ENCODE measurements at regions not wholly inside any gene's neighbourhood (a gene's known extent, or its start where the extent isn't known, plus 50 kb on each side); places are given as distances from the start of the nearest gene placed in this dataset.
"Not testable (repeated sequence)": the region's sequence is repeated elsewhere in the genome, so short reads cannot be mapped to it uniquely, and the experiment has no call there.

- in situ Hi-C loops (cut with MboI; ENCODE audit: low pct_unique_long_range_greater_than_20kb, low sequenced_read_pairs), result no loop called here
- no peak for DNase-seq
Measured at GRCh38 chr10:30176776-30177533, 117.6 kb upstream of the JCAD start.

- in situ Hi-C loops (cut with MboI; ENCODE audit: low pct_unique_long_range_greater_than_20kb, low sequenced_read_pairs), result no loop called here
- no peak for DNase-seq
Measured at GRCh38 chr10:30176182-30176581, 116.8 kb upstream of the JCAD start.

GRCh38 chr10:30172673-30173072 is 113.3 kb upstream of the JCAD start:
- no peak for DNase-seq

GRCh38 chr10:30172091-30172490 is 112.7 kb upstream of the JCAD start:
- DNase-seq, result no peak
- in situ Hi-C loops (cut with MboI; ENCODE audit: low pct_unique_long_range_greater_than_20kb, low sequenced_read_pairs), result no loop called here

More at GRCh38 chr10:30172673-30173072, 113.3 kb upstream of the JCAD start:
- in situ Hi-C loops (cut with MboI; ENCODE audit: low pct_unique_long_range_greater_than_20kb, low sequenced_read_pairs), result no loop called here

GRCh38 chr10:30171601-30172000 is 112.2 kb upstream of the JCAD start:
- in situ Hi-C loops (cut with MboI; ENCODE audit: low pct_unique_long_range_greater_than_20kb, low sequenced_read_pairs), result no loop called here
- DNase-seq, result no peak

- no peak for DNase-seq
- in situ Hi-C loops (cut with MboI; ENCODE audit: low pct_unique_long_range_greater_than_20kb, low sequenced_read_pairs), result no loop called here
Measured at GRCh38 chr10:30170814-30171213, 111.4 kb upstream of the JCAD start.

GRCh38 chr10:30170146-30170545 is 110.8 kb upstream of the JCAD start:
- in situ Hi-C loops (cut with MboI; ENCODE audit: low pct_unique_long_range_greater_than_20kb, low sequenced_read_pairs), result no loop called here
- no peak for DNase-seq

GRCh38 chr10:30169342-30169741 is 110.0 kb upstream of the JCAD start:
- DNase-seq, result no peak
- in situ Hi-C loops (cut with MboI; ENCODE audit: low pct_unique_long_range_greater_than_20kb, low sequenced_read_pairs), result no loop called here

- no peak for DNase-seq
- in situ Hi-C loops (cut with MboI; ENCODE audit: low pct_unique_long_range_greater_than_20kb, low sequenced_read_pairs), result no loop called here
Measured at GRCh38 chr10:30166929-30167328, 107.5 kb upstream of the JCAD start.

GRCh38 chr10:30163410-30163809 is 104.0 kb upstream of the JCAD start:
- in situ Hi-C loops (cut with MboI; ENCODE audit: low pct_unique_long_range_greater_than_20kb, low sequenced_read_pairs), result not testable (repeated sequence)
- DNase-seq, result peak; percentile 52

- DNase-seq; in situ Hi-C loops (cut with MboI; ENCODE audit: low pct_unique_long_range_greater_than_20kb, low sequenced_read_pairs): not testable (repeated sequence)
Measured at GRCh38 chr10:30162796-30163195, 103.4 kb upstream of the JCAD start.

GRCh38 chr10:30160271-30160982 is 101.0 kb upstream of the JCAD start:
- DNase-seq, result no peak

GRCh38 chr10:30159614-30160013 is 100.2 kb upstream of the JCAD start:
- DNase-seq; in situ Hi-C loops (cut with MboI; ENCODE audit: low pct_unique_long_range_greater_than_20kb, low sequenced_read_pairs): not testable (repeated sequence)

More at GRCh38 chr10:30160271-30160982, 101.0 kb upstream of the JCAD start:
- in situ Hi-C loops (cut with MboI; ENCODE audit: low pct_unique_long_range_greater_than_20kb, low sequenced_read_pairs), result no loop called here

GRCh38 chr10:30158325-30158960 is 99.1 kb upstream of the JCAD start:
- peak; percentile 20 for DNase-seq
- in situ Hi-C loops (cut with MboI; ENCODE audit: low pct_unique_long_range_greater_than_20kb, low sequenced_read_pairs), result no loop called here

GRCh38 chr10:30155401-30155800 is 96.0 kb upstream of the JCAD start:
- in situ Hi-C loops (cut with MboI; ENCODE audit: low pct_unique_long_range_greater_than_20kb, low sequenced_read_pairs), result no loop called here
- peak; percentile 34 for DNase-seq

- DNase-seq, result peak; percentile 21
- in situ Hi-C loops (cut with MboI; ENCODE audit: low pct_unique_long_range_greater_than_20kb, low sequenced_read_pairs), result no loop called here
Measured at GRCh38 chr10:30154561-30154960, 95.2 kb upstream of the JCAD start.

- no peak for DNase-seq
- in situ Hi-C loops (cut with MboI; ENCODE audit: low pct_unique_long_range_greater_than_20kb, low sequenced_read_pairs), result no loop called here
Measured at GRCh38 chr10:30154126-30154525, 94.7 kb upstream of the JCAD start.

- in situ Hi-C loops (cut with MboI; ENCODE audit: low pct_unique_long_range_greater_than_20kb, low sequenced_read_pairs), result no loop called here
- DNase-seq, result peak; percentile 57
Measured at GRCh38 chr10:30151581-30152389, 92.4 kb upstream of the JCAD start.

GRCh38 chr10:30141423-30141822 is 82.0 kb upstream of the JCAD start:
- in situ Hi-C loops (cut with MboI; ENCODE audit: low pct_unique_long_range_greater_than_20kb, low sequenced_read_pairs), result no loop called here
- no peak for DNase-seq
